ENCODE measurements at regions not wholly inside any gene's neighbourhood (a gene's known extent, or its start where the extent isn't known, plus 50 kb on each side); places are given as distances from the start of the nearest gene placed in this dataset.

GRCh38 chr11:69999721-70000120 lies 78.4 kb upstream of the ANO1 start:
- no peak for DNase-seq (ENCODE audit: low spot score)

- DNase-seq (ENCODE audit: low spot score) = no peak
Observed at GRCh38 chr11:70000228-70000627, 77.9 kb upstream of the ANO1 start.

DNA sequence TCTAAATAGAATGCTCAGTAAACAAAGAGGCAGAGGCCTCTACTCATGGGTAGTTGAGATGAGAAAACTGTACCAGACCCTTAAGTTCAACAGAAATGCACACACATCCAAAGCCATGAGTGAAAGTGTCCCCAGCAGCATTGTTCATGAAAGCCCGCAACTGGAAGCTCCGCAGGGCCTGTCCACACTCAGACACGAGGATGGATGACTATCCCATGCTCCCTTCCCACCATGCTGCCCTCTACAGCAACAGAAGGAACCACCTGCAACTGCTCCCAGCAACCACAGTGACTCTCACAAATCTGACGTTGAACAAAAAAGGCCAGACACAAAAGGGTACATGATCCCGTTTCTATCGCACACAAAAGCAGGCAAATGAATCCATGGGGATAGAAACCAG lies 76.9 kb upstream of the ANO1 start:
- DNase-seq (ENCODE audit: low spot score) = no peak

DNA sequence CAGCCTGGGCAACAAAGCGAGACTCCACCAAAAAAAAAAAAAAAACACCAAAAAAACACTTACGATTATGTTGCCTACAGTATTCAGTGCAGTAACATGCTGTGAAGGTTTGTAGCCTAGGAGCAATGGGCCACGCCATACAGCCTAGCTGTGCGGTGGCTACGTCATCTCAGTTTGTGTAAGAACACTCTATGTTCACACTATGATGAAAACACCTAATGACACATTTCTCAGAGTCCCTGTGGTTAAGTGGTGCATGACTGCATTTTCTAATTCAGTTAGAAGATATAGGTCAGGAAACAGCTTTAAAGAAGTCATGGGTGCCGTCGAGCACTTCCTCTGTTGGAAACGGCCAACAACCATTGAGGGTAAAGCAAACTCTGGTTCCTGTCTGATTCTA lies 75.7 kb upstream of the ANO1 start:
- no peak for DNase-seq (ENCODE audit: low spot score)

DNA sequence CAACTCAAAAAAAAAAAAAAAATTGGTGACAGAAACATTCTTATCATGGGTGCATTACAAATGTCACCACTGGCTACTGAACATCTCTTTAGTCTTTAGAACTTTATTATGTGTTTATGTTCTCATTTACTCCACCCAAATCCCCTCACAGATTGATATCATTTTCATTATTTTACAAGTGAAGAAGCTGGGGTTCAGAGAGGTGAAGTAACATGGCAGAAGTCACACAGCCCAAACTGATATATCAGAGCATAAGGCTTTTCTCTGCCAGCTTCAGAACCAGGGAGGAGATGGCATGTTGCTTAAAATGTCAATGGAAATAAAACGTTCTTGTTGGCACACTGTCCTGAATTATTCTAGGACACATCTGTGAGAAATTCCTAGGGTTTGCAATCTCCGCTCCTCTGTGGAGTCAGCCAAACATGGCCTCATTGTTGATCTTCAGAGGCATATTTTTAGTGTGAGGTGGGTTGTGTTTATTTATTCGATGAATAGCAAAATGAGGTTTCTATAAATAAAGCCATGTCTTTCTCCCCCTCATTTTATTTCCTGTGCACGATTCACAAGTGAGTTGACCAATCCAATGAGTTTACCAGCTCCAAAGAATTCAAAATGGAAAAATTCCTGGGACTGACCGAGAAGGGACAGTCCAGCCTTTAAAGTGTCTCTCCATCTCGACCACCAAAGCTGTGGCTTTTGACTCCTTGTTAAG lies 72.9 kb upstream of the ANO1 start:
- no peak for DNase-seq (ENCODE audit: low spot score)

GRCh38 chr11:70007796-70008195 lies 70.3 kb upstream of the ANO1 start:
- DNase-seq (ENCODE audit: low spot score) = no peak

- DNase-seq (ENCODE audit: low spot score) = no peak
Observed at GRCh38 chr11:70010774-70011173, 67.3 kb upstream of the ANO1 start.

DNA sequence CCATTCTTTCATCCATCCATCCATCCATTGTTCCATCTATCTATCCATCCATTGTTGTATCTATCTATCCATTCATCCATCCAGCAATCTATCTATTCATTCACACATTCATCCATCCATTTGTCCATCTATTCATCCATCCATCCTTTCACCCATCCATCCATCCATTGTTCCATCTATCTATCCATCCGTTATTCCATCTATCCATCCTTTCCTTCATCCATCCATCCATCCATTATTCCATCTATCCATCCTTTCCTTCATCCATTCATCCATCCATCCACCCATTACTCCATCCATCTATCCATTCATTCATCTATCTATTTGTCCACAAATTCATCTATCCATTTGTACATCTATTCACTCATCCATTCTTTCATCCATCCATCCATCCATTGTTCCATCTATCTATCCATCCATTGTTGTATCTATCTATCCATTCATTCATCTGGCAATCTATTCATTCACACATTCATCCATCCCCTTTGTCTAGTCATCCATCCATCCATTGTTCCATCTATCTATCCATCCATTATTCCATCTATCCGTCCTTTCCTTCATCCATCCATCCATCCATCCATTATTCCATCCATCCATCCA lies 65.9 kb upstream of the ANO1 start:
- DNase-seq (ENCODE audit: low spot score) = no peak

DNA sequence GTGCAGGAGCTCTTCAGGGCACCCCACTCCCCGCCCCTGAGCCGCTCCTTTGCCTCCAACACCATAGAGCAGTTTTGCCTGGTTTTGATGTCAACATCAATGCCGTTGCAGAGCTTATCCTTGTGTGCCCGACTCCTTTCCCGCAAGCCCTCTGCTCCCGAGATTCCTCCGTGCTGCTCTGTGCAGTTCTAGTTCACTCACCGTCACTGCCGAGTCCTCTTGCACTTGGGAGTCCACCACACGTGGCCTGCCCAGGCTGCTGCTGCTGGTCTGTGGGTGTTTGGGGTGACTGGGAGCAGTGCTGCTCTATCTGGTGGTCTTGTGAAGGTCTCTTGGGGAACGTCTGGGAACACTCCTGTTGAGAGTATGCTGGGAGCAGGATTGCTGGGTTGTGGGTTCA lies 63.8 kb upstream of the ANO1 start:
- DNase-seq (ENCODE audit: low spot score) = no peak

GRCh38 chr11:70016666-70017367 lies 61.3 kb upstream of the ANO1 start:
- no peak for DNase-seq (ENCODE audit: low spot score)

DNA sequence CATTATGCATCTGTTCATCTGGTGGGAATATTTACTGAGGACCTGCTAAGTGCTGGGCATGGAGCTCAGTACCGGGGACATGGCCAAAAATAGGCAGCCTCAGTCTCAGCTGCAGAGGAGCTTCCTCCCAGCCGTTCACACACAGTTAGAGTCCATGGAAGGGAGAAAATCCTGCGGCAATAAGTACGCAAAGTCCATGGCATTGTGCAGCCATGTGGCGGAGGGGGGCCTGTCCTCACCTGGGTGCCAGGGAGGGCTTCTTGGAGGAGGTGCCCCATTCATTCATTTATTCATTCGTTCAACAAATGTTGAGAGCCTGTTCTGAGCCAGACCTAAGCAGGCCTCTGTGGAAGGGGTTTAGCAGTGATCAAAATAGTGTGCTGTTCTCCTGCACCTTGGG lies 59.3 kb upstream of the ANO1 start:
- DNase-seq (ENCODE audit: low spot score) = no peak

DNA sequence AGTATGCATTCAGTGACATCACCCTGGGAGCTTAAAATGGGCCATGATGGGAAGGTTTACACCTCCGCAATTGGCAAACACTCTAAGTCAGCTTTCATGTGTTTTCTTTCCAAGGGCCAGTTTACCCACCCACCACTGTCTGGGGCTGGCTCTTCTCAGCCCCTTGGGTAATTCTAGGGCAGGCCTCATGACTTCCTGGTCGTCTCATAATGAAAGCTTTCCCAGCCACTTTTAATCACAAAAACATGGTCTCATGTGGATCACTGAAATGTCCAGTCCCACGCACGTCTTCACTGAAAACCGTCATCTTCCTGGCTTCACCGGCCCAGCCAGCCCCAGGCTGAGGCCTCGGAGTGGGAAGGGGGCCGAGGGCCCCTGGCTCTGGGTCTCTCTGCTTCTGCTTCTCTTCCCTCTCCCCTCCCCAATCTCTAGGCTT lies 58.5 kb upstream of the ANO1 start:
- no peak for DNase-seq (ENCODE audit: low spot score)

GRCh38 chr11:70020336-70021214 lies 57.5 kb upstream of the ANO1 start:
- DNase-seq (ENCODE audit: low spot score) = no peak

GRCh38 chr11:70021586-70021985 lies 56.5 kb upstream of the ANO1 start:
- DNase-seq (ENCODE audit: low spot score) = no peak

DNA sequence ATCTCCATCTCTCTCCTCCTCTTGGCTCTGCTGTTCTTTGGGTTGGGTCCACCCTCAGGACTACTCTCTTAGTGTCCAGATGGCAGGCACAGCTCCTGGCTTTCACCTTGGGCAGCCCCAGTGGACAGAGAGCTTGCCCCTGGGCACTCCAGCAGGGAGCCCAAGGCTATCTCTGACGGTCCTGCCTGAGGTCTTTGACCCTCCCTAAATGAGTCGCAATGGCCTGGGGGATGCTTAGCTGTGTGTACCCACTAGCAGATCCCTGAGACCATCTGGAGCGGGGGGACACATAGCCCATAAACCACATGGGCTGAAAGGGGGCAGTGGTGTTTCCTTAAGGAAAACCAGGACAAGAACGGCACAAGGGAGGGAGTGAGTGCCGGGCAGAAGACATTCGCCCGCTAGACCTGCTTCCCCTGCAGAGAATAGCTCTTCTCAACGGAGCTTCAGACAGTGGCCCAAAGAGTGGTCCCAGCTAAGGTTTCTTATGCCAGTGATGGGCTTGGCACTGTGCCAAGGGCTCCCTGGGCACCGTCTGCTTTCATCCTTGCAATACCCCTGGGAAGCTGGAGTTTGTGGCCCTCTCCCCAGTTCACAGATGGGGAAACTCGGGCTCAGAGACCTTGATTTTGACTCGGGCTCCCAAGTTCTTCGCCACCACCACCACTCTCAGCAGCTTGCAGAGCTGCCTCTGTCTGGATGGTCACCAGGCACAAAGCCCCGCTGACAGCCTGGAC lies 53.9 kb upstream of the ANO1 start:
- DNase-seq (ENCODE audit: low spot score) = no peak

GRCh38 chr11:70024773-70025045 lies 53.4 kb upstream of the ANO1 start:
- DNase-seq (ENCODE audit: low spot score) = no peak

- no peak for DNase-seq (ENCODE audit: low spot score)
Observed at GRCh38 chr11:70025308-70025707, 52.8 kb upstream of the ANO1 start.

- DNase-seq (ENCODE audit: low spot score) = no peak
Observed at GRCh38 chr11:70026012-70026411, 52.1 kb upstream of the ANO1 start.

- no peak for DNase-seq (ENCODE audit: low spot score)
Observed at GRCh38 chr11:70026726-70027125, 51.4 kb upstream of the ANO1 start.

GRCh38 chr11:70027451-70027850 lies 50.7 kb upstream of the ANO1 start:
- no peak for DNase-seq (ENCODE audit: low spot score)

DNA sequence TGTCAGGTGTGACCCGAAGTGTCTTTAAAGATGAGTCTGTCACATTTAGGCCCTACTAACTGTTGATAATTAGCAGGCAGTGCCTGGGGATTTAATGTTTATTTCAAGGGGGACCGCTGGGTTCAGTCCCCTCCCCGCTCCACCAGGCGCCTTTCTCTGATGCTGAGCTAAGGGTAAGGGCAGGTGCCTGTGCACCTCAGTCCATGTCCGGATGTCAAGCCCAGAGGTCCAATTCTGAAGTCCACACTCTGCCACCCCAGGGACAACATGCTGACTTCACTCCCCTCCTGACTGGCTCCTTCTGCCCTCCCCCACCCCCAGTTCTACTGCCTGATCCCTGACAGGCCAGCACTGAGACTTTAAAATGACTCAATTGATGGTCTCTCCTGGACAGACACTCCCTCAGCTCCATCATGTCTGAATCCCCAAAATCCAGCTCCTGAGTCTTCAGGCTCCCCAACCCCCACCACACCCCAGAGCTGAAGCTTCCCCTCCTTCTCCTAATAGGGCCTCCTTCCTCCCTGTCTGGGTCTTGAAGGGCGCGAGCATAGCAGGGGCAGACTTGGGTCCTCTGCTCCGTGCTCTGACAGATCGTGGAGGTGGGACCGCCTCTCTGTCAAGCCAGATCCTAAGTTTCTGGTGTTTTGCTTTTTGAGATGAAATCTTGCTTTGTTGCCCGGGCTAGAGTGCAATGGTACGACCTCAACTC lies 49.8 kb upstream of the ANO1 start:
- DNase-seq (ENCODE audit: low spot score) = no peak

Data from D341Med (cell line).